A673 (cell line): ENCODE measurements at regions not wholly inside any gene's neighbourhood (a gene's known extent, or its start where the extent isn't known, plus 50 kb on each side); places are given as distances from the start of the nearest gene placed in this dataset.

Experiments used
- BruUV-seq: library from RNA; stranded (reverse); fragments of 400-500 nt; replicated peaks from 2 replicates; lab custom pipeline; 2021; lab: Mats Ljungman, UMichigan
- CTCF ChIA-PET: fragments of 300-600 bp; sonication (Branson Sonifier 250); formaldehyde crosslinking; loops from one replicate; lab custom pipeline; 2022; ENCODE audit warnings: antibody characterized with exemption; lab: Charles Lee
- POLR2A ChIA-PET: fragments of 300-600 bp; sonication (Branson Sonifier 250); formaldehyde crosslinking; loops from one replicate; lab custom pipeline; 2022; ENCODE audit warnings: antibody characterized with exemption; ENCODE audit not compliant: low non-redundant PET; lab: Charles Lee
- DNase-seq: peaks from one replicate; pipeline ENCODE4 v3.0.0-alpha.2; 2015; ENCODE audit warnings: low spot score
- H3K27ac ChIP-seq: fragments of 200-600 bp; sonication (generic); 2 replicates; pipeline ENCODE4 v1.5.1; 2016; ENCODE audit warnings: mixed run types, low read depth, mild to moderate bottlenecking, mixed read lengths, antibody characterized with exemption, low read length; ENCODE audit not compliant: poor library complexity, severe bottlenecking
- H3K27me3 ChIP-seq: fragments of 200-600 bp; sonication (generic); replicated peaks from 2 replicates; pipeline ENCODE4 v1.6.1; 2017; ENCODE audit warnings: mixed run types, low read depth, mild to moderate bottlenecking, mixed read lengths, antibody characterized with exemption, low read length; ENCODE audit not compliant: insufficient read depth, poor library complexity
- H3K36me3 ChIP-seq: fragments of 200-600 bp; sonication (generic); 2 replicates; pipeline ENCODE4 v1.6.1; 2016; ENCODE audit warnings: mixed run types, mild to moderate bottlenecking, mixed read lengths, antibody characterized with exemption, low read length; ENCODE audit not compliant: insufficient read depth, poor library complexity, severe bottlenecking
- H3K4me1 ChIP-seq: fragments of 200-600 bp; sonication (generic); 2 replicates; pipeline ENCODE4 v1.6.1; 2017; ENCODE audit warnings: mixed run types, mild to moderate bottlenecking, mixed read lengths, antibody characterized with exemption, low read length; ENCODE audit not compliant: insufficient read depth, poor library complexity, severe bottlenecking
- H3K4me3 ChIP-seq: fragments of 200-600 bp; sonication (generic); 2 replicates; pipeline ENCODE4 v1.5.1; 2016; ENCODE audit warnings: low read depth, mixed run types, mild to moderate bottlenecking, mixed read lengths, low read length; ENCODE audit not compliant: poor library complexity, severe bottlenecking
- H3K9me3 ChIP-seq: fragments of 200-600 bp; sonication (generic); 2 replicates; pipeline ENCODE4 v1.6.1; 2016; ENCODE audit warnings: mixed run types, low read depth, mild to moderate bottlenecking, mixed read lengths, antibody characterized with exemption, low read length; ENCODE audit not compliant: poor library complexity, severe bottlenecking
- CTCF ChIP-seq: fragments of 300-800, 200-600 bp; sonication (generic); conservative IDR thresholded peaks from 2 replicates; pipeline ENCODE4 v1.5.1; 2017; ENCODE audit warnings: low read depth, mild to moderate bottlenecking, antibody characterized with exemption, low read length, moderate library complexity, mixed read lengths
- EZH2 ChIP-seq: fragments of 200-600 bp; sonication (generic); IDR thresholded peaks from 2 replicates; pipeline ENCODE4 v1.6.1; 2017; ENCODE audit warnings: borderline replicate concordance, low read depth, mild to moderate bottlenecking, mixed read lengths, antibody characterized with exemption, low read length; ENCODE audit not compliant: poor library complexity, severe bottlenecking
- intact Hi-C: fragments of 100-400 bp; cut with micrococcal nuclease; formaldehyde crosslinking; loops from one replicate; pipeline ENCODE4 v1.10.0; 2022; ENCODE audit not compliant: unreplicated experiment

- ChIA-PET POLR2A (no interaction called here), CTCF (no interaction called here)
- H3K36me3 ChIP-seq: no peaks in the 10 kb centered on the region
- TF ChIP-seq CTCF (no peak), EZH2 (no peak)
- no TSS peak for BruUV-seq
- H3K9me3 ChIP-seq: no peaks in the 10 kb centered on the region
- H3K4me1 ChIP-seq: no peaks in the 10 kb centered on the region
- DNase-seq: peak; percentile 29
- intact Hi-C loops: no loop called here
- no peak overlapping the region for H3K4me3 ChIP-seq
- H3K27me3 ChIP-seq: no peaks in the 10 kb centered on the region
- H3K27ac ChIP-seq: no peak overlapping the region
Measured at GRCh38 chr3:117660941-117661817, 951.6 kb downstream of the TUSC7 start.

GRCh38 chr3:117661818-117662095, 952.2 kb downstream of the TUSC7 start:
- no peak overlapping the region for H3K27ac ChIP-seq
- no peak for TF ChIP-seq EZH2
- TF ChIP-seq CTCF: no peak
- no peak for DNase-seq
- CTCF ChIA-PET: no interaction called here
- H3K36me3 ChIP-seq: no peaks in the 10 kb centered on the region
- no peak overlapping the region for H3K4me3 ChIP-seq
- H3K4me1 ChIP-seq: no peaks in the 10 kb centered on the region
- intact Hi-C loops: no loop called here
- no peaks in the 10 kb centered on the region for H3K9me3 ChIP-seq
- no TSS peak for BruUV-seq
- no peaks in the 10 kb centered on the region for H3K27me3 ChIP-seq
- POLR2A ChIA-PET: no interaction called here

- intact Hi-C loops: no loop called here
- H3K27me3 ChIP-seq: no peaks in the 10 kb centered on the region
- BruUV-seq: no TSS peak
- H3K27ac ChIP-seq: no peak overlapping the region
- H3K9me3 ChIP-seq: no peaks in the 10 kb centered on the region
- no peak for DNase-seq
- TF ChIP-seq EZH2 (no peak), CTCF (no peak)
- POLR2A ChIA-PET: no interaction called here
- no peaks in the 10 kb centered on the region for H3K4me1 ChIP-seq
- CTCF ChIA-PET: no interaction called here
- H3K36me3 ChIP-seq: no peaks in the 10 kb centered on the region
- no peak overlapping the region for H3K4me3 ChIP-seq
Measured at GRCh38 chr3:117665296-117665695, 955.7 kb downstream of the TUSC7 start.
